ENCODE measurements at regions not wholly inside any gene's neighbourhood (a gene's known extent, or its start where the extent isn't known, plus 50 kb on each side); places are given as distances from the start of the nearest gene placed in this dataset.
A peak's percentile ranks its signal among the peaks of the same experiment; 100 is the strongest.

DNA sequence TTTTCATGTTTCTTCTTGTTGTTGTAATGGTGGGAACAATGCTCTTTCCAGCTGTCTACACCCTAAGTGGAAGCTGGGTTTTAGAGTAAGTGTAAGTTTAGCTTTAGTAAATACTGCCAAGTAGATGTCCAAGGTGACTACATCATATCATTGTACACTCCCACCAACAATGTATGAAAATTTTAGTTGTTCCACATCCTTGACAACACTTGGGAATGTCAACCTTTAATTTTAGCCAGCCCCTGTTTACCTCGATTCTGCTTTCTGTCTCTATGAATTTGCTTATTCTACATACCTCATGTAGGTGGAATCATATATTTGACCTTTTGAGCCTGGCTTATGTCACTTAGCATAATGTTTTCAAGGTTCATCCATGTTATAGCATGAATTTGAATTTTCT is 93.0 kb downstream of the MTPAP start:
- no peak overlapping the region for H3K27ac ChIP-seq
- TF ChIP-seq, protein P1, sequence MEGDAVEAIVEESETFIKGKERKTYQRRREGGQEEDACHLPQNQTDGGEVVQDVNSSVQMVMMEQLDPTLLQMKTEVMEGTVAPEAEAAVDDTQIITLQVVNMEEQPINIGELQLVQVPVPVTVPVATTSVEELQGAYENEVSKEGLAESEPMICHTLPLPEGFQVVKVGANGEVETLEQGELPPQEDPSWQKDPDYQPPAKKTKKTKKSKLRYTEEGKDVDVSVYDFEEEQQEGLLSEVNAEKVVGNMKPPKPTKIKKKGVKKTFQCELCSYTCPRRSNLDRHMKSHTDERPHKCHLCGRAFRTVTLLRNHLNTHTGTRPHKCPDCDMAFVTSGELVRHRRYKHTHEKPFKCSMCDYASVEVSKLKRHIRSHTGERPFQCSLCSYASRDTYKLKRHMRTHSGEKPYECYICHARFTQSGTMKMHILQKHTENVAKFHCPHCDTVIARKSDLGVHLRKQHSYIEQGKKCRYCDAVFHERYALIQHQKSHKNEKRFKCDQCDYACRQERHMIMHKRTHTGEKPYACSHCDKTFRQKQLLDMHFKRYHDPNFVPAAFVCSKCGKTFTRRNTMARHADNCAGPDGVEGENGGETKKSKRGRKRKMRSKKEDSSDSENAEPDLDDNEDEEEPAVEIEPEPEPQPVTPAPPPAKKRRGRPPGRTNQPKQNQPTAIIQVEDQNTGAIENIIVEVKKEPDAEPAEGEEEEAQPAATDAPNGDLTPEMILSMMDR (conservative IDR thresholded peaks at IDR 0.05): no peak

DNA sequence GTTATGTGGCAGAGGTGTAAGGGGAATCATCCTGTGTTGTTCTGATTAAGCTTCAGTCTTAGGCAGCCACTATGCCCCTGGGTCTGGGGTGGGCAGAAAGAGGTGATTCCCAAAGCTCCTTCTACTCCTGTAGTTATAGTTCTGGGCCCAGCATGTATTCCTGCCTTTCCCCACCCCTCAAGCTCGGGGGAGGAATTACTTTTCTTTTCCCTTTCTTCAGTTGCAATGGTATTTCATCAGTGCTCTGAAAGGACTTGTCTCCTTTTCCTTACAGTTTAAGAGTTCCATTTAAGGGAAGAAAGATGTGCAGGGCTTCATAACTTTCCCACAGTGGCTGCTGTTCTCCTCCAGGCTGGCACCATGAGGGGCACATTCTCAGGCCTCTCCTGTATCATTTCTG is 94.2 kb downstream of the MTPAP start:
- no peak overlapping the region for H3K27ac ChIP-seq
- TF ChIP-seq, protein P1 (conservative IDR thresholded peaks at IDR 0.05): no peak

DNA sequence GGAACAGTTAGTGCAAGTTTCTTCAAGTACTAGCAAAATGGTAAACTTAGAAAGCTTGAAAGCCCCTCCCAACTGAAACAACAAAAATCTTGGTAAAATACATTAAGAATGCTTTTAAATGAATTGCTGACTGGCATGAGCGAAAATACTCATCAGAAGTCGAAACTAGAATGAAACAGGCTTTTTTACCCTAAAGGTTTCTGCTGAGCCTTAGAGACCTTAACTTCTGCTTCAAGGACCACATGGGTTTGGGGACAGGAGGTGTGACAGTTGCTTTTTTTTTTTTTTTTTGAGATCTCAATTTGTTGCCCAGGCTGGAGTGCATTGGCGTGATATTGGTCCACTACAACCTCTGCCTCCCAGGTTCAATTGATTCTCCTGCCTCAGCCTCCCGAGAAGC is 100.3 kb downstream of the MTPAP start:
- TF ChIP-seq, protein P1 (conservative IDR thresholded peaks at IDR 0.05): no peak
- H3K27ac ChIP-seq: no peak overlapping the region

DNA sequence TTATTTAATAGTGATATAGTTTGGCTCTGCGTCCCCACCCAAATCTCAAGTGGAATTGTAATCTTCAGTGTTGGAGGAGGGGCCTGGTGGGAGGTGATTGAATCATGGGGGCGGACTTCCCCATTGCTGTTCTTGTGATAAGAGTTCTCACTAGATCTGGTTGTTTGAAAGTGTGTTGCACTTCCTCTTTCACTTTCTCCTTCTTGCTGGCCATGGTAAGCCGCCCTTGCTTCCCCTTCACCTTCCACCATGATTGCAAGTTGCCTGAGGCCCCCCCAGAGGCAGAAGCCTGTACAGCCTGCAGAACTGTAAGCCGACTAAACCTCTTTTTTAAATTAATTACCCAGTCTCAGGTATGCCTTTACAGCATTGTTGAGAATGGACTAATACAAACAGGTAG is 101.4 kb downstream of the MTPAP start:
- no peak overlapping the region for H3K27ac ChIP-seq
- TF ChIP-seq, protein P1 (conservative IDR thresholded peaks at IDR 0.05): no peak

DNA sequence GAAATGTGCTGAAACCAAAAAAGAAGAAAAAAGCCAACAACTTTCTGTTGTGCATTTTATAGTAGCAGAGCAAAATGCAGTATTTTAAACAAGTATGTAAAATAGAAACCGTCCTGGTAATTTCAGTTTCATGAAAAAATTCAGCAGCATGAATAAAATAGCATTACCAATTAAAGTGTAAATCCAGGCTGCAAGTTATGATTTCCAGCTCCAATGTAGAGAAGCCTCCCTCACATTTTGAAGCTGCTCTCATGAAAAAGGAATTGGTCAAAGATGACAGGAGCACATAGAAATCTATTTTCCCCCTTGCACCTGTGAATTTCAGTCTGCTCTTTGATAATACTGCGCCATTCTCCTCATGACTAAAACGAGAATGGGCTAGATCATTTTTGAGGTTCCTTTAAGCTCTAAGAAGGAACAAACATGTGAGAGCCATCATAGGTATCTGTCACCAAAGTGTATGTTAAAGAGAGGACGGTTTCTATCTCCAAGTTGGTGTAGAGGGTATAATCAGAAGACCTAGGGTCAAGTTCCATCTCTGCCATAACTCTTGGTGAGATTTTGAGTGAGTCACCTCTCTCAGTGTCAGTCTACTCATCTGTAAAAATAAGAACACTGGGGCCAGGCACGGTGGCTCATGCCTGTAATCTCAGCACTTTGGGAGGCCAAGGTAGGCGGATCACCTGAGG is 107.5 kb downstream of the MTPAP start:
- TF ChIP-seq, protein P1 (conservative IDR thresholded peaks at IDR 0.05): peak; percentile 16; the same call in 1 of the 2 replicates
- peak overlapping the region; percentile 49 for H3K27ac ChIP-seq

DNA sequence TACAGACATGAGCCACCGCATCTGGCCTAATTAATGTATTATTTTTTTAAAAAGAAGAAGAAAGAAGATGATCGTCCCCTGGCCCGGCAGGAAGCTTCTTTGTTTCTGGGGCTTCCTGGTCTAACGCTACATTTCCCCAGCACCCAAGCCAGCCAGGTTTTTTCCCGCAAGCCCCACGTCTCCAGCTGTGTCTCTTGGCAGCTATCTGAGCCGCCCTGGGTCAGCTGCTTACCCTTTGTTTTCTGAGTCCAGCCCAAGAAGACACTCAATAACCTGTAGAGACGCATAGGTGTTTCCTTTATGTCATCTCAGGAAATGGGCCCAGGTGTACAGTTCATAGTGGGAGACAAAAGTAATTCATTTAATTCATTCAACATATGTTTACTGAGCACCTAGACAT is 110.2 kb downstream of the MTPAP start:
- TF ChIP-seq, protein P1 (conservative IDR thresholded peaks at IDR 0.05): no peak
- no peak overlapping the region for H3K27ac ChIP-seq

DNA sequence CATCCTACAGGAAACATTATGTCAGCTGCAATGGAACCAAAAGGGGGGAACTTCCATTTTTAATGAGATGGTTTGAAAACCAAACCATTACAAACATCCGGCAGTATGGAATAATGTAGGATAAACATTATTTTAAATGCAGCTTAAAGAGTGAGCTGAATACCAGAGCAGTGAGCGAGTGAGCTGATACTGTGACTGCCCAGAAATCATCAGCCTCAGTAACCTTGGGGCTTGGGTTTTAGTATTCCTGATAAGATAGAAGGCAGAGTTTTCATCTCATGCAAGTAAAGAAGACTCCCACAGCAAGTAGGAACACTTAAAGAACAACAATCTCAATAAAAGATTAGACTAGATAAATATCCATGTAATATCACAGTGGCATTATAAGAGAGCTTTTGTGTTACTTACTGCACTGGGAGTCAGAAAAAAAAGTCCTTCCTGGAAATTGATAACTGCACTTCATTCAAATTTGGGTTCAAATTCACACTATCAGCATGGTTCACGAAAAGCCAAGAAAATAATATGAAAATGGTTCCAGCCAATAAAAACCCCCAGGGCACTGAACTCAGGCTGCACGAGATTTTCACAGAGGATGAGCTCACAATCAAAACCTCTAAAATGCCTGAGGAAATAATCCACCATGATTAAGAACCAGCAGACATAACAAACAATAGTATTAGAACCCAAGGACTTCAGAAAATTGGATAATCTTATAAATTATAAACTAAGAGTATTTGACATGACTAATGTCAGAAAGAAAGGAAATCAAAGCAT is 115.7 kb downstream of the MTPAP start:
- TF ChIP-seq, protein P1 (conservative IDR thresholded peaks at IDR 0.05): no peak
- no peak overlapping the region for H3K27ac ChIP-seq

Data from VCaP (cell line).